HEK293 (cell line): ENCODE measurements at regions not wholly inside any gene's neighbourhood (a gene's known extent, or its start where the extent isn't known, plus 50 kb on each side); places are given as distances from the start of the nearest gene placed in this dataset.

Source experiments
- ZNF175 ChIP-seq: fragments of 450-650 bp; formaldehyde crosslinking; IDR thresholded peaks from 2 replicates; pipeline ENCODE4 v1.5.1; 2016; ENCODE audit warnings: missing biosample characterization, missing genetic modification characterization
- ZNF292 ChIP-seq: fragments of 450-650 bp; formaldehyde crosslinking; IDR thresholded peaks from 2 replicates; pipeline ENCODE4 v1.5.1; 2016; ENCODE audit warnings: low read depth, missing biosample characterization, missing genetic modification characterization, borderline replicate concordance
- ZNF423 ChIP-seq: fragments of 450-650 bp; formaldehyde crosslinking; IDR thresholded peaks from 2 replicates; pipeline ENCODE4 v1.5.1; 2016; ENCODE audit warnings: missing biosample characterization, missing genetic modification characterization
- ZNF549 ChIP-seq: fragments of 450-650 bp; IDR thresholded peaks from 2 replicates; pipeline ENCODE4 v1.5.1; 2018; ENCODE audit warnings: missing biosample characterization, missing genetic modification characterization, mild to moderate bottlenecking, inconsistent platforms, moderate library complexity
- ZNF830 ChIP-seq: fragments of 450-650 bp; IDR thresholded peaks from 2 replicates; pipeline ENCODE4 v1.5.0; 2018; ENCODE audit warnings: missing biosample characterization, missing genetic modification characterization, low read depth, mild to moderate bottlenecking, moderate library complexity
- TF ChIP-seq, protein P1 (sequence below): fragments of 450-650 bp; formaldehyde crosslinking; IDR thresholded peaks from 2 replicates; pipeline ENCODE4 v1.5.1; 2016; ENCODE audit warnings: missing biosample characterization, missing genetic modification characterization
- TF ChIP-seq, protein P2 (sequence below): fragments of 450-650 bp; formaldehyde crosslinking; IDR thresholded peaks from 2 replicates; pipeline ENCODE4 v1.5.1; 2016; ENCODE audit warnings: missing biosample characterization, missing genetic modification characterization

DNA sequence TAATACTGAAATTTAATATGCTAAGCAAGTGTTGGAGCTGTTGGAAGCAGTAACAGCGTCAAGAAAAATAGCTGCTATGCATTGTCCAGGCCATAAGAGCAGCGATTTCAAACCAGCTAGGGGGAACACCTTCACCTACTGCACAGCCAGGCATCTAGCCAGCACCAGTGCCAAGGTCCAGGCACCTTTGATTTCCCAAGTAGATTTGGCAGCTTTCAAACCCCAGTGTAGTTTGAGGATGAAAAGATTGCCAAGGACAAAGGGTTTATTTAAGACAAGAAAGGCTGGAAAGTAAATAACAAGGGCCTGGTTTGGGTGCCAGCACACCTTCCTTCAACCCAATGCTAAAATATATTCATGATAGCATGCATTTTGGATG is 65.4 kb upstream of the ZNF92 start:
- TF ChIP-seq, protein P1, sequence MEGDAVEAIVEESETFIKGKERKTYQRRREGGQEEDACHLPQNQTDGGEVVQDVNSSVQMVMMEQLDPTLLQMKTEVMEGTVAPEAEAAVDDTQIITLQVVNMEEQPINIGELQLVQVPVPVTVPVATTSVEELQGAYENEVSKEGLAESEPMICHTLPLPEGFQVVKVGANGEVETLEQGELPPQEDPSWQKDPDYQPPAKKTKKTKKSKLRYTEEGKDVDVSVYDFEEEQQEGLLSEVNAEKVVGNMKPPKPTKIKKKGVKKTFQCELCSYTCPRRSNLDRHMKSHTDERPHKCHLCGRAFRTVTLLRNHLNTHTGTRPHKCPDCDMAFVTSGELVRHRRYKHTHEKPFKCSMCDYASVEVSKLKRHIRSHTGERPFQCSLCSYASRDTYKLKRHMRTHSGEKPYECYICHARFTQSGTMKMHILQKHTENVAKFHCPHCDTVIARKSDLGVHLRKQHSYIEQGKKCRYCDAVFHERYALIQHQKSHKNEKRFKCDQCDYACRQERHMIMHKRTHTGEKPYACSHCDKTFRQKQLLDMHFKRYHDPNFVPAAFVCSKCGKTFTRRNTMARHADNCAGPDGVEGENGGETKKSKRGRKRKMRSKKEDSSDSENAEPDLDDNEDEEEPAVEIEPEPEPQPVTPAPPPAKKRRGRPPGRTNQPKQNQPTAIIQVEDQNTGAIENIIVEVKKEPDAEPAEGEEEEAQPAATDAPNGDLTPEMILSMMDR (tag by site-specific recombination): no peak
- TF ChIP-seq ZNF175 (tag by site-specific recombination) (no peak), ZNF423 (tag by site-specific recombination) (no peak), ZNF549 (tag by site-specific recombination) (no peak), ZNF292 (tag by site-specific recombination) (no peak), ZNF830 (tag by site-specific recombination) (no peak)
- TF ChIP-seq, protein P2, sequence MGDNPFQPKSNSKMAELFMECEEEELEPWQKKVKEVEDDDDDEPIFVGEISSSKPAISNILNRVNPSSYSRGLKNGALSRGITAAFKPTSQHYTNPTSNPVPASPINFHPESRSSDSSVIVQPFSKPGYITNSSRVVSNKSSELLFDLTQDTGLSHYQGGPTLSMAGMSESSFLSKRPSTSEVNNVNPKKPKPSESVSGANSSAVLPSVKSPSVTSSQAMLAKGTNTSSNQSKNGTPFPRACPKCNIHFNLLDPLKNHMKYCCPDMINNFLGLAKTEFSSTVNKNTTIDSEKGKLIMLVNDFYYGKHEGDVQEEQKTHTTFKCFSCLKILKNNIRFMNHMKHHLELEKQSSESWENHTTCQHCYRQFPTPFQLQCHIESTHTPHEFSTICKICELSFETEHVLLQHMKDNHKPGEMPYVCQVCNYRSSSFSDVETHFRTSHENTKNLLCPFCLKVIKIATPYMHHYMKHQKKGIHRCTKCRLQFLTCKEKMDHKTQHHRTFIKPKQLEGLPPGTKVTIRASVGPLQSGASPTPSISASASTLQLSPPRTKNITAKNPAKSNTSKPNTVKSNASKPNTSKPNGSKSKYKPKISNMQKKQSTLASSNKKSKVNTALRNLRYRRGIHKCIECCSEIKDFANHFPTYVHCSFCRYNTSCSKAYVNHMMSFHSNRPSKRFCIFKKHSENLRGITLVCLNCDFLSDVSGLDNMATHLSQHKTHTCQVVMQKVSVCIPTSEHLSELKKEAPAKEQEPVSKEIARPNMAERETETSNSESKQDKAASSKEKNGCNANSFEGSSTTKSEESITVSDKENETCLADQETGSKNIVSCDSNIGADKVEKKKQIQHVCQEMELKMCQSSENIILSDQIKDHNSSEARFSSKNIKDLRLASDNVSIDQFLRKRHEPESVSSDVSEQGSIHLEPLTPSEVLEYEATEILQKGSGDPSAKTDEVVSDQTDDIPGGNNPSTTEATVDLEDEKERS (tag by site-specific recombination): no peak
